IMR-90 (cell line): ENCODE measurements at regions not wholly inside any gene's neighbourhood (a gene's known extent, or its start where the extent isn't known, plus 50 kb on each side); places are given as distances from the start of the nearest gene placed in this dataset.

ENCODE experiments used
- ATAC-seq: fragments of 200-7000 bp; cut with Tn5 transposase; 2 replicates; pipeline ENCODE4 v1.9.1; 2020; ENCODE audit warnings: low read depth, mild to moderate bottlenecking, moderate library complexity
- BruUV-seq: library from RNA; stranded (reverse); fragments of 400-500 nt; replicated peaks from 2 replicates; lab custom pipeline; 2021; lab: Mats Ljungman, UMichigan
- CTCF ChIA-PET: fragments of 300-600 bp; formaldehyde crosslinking; extraction: SDS; loops from one replicate; lab custom pipeline; 2021; ENCODE audit warnings: antibody characterized with exemption; lab: Yijun Ruan, JAX
- POLR2A ChIA-PET: fragments of 300-600 bp; sonication (Branson Sonifier 250); formaldehyde crosslinking; loops from one replicate; lab custom pipeline; 2022; ENCODE audit warnings: antibody characterized with exemption; ENCODE audit not compliant: unreplicated experiment; lab: Charles Lee
- DNase-seq: peaks from one replicate; pipeline ENCODE4 v3.0.0; 2013
- H2AFZ ChIP-seq: replicated peaks from 2 replicates; pipeline ENCODE3; 2013; ENCODE audit warnings: low read length, mild to moderate bottlenecking; ENCODE audit not compliant: poor library complexity
- H2AK5ac ChIP-seq: 2 replicates; pipeline ENCODE4 v1.6.1; 2013; ENCODE audit warnings: low read depth, low read length, inconsistent platforms
- H2AK9ac ChIP-seq: replicated peaks from 2 replicates; pipeline ENCODE3; 2013; ENCODE audit warnings: mild to moderate bottlenecking, low read depth, low read length, moderate library complexity; ENCODE audit not compliant: poor library complexity
- H2BK120ac ChIP-seq: 2 replicates; pipeline ENCODE4 v1.6.1; 2013; ENCODE audit warnings: low read depth, low read length, inconsistent platforms
- H2BK15ac ChIP-seq: 3 replicates; pipeline ENCODE4 v1.6.1; 2013; ENCODE audit warnings: low read depth, low read length, inconsistent platforms
- H2BK20ac ChIP-seq: 2 replicates; pipeline ENCODE4 v1.6.1; 2013; ENCODE audit warnings: low read depth, mild to moderate bottlenecking, inconsistent platforms, low read length, moderate library complexity
- H2BK5ac ChIP-seq: 2 replicates; pipeline ENCODE4 v1.6.1; 2013; ENCODE audit warnings: mild to moderate bottlenecking, low read depth, low read length, inconsistent platforms; ENCODE audit not compliant: poor library complexity, severe bottlenecking
- H3K14ac ChIP-seq: replicated peaks from 2 replicates; pipeline ENCODE4 v1.6.1; 2013; ENCODE audit warnings: low read depth, low read length, inconsistent platforms
- H3K18ac ChIP-seq: 2 replicates; pipeline ENCODE4 v1.6.1; 2013; ENCODE audit warnings: low read depth, low read length, control low read depth
- H3K23ac ChIP-seq: 2 replicates; pipeline ENCODE4 v1.6.1; 2013; ENCODE audit warnings: low read depth, low read length, inconsistent platforms
- H3K27ac ChIP-seq: 2 replicates; pipeline ENCODE4 v1.5.1; 2013; ENCODE audit warnings: mild to moderate bottlenecking, control low read depth, low read length; ENCODE audit not compliant: insufficient read depth
- H3K27me3 ChIP-seq: 2 replicates; pipeline ENCODE4 v1.6.1; 2013; ENCODE audit warnings: low read length; ENCODE audit not compliant: control insufficient read depth, insufficient read depth
- H3K36me3 ChIP-seq: 2 replicates; pipeline ENCODE4 v1.6.1; 2013; ENCODE audit warnings: low read length, mixed read lengths; ENCODE audit not compliant: control insufficient read depth, insufficient read depth
- H3K4ac ChIP-seq: 2 replicates; pipeline ENCODE4 v1.6.1; 2013; ENCODE audit warnings: low read depth, low read length, inconsistent platforms
- H3K4me1 ChIP-seq: 2 replicates; pipeline ENCODE4 v1.6.1; 2013; ENCODE audit warnings: low read length, mixed read lengths; ENCODE audit not compliant: control insufficient read depth, insufficient read depth
- H3K4me2 ChIP-seq: 2 replicates; pipeline ENCODE4 v1.6.1; 2013; ENCODE audit warnings: low read depth, mild to moderate bottlenecking, control low read depth, low read length, moderate library complexity
- H3K4me3 ChIP-seq: 2 replicates; pipeline ENCODE4 v1.5.1; 2013; ENCODE audit warnings: low read depth, mild to moderate bottlenecking, control low read depth, low read length, moderate library complexity; ENCODE audit not compliant: insufficient read depth
- H3K56ac ChIP-seq: 2 replicates; pipeline ENCODE4 v1.6.1; 2013; ENCODE audit warnings: low read length, inconsistent platforms; ENCODE audit not compliant: insufficient read depth; ENCODE audit errors: extremely low read depth
- H3K79me1 ChIP-seq, 2 experiments: 2 replicates each; pipeline ENCODE4 v1.6.1; 2013; ENCODE audit warnings: low read length in 2 of 2, inconsistent platforms in 1 of 2, low read depth in 1 of 2
- H3K9ac ChIP-seq: 2 replicates; pipeline ENCODE4 v1.6.1; 2013; ENCODE audit warnings: low read depth, low read length, control low read depth
- H3K9me1 ChIP-seq: 2 replicates; pipeline ENCODE4 v1.6.1; 2013; ENCODE audit warnings: low read length, inconsistent platforms; ENCODE audit not compliant: insufficient read depth
- H3K9me3 ChIP-seq: 2 replicates; pipeline ENCODE4 v1.6.1; 2013; ENCODE audit warnings: low read length; ENCODE audit not compliant: control insufficient read depth, insufficient read depth
- H4K20me1 ChIP-seq: 2 replicates; pipeline ENCODE4 v1.6.1; 2013; ENCODE audit warnings: low read length, inconsistent platforms; ENCODE audit not compliant: insufficient read depth
- H4K5ac ChIP-seq: 2 replicates; pipeline ENCODE4 v1.6.1; 2013; ENCODE audit warnings: mild to moderate bottlenecking, low read depth, low read length, control low read depth
- H4K8ac ChIP-seq, 2 experiments: 2 replicates each; pipeline ENCODE4 v1.6.1; 2013; ENCODE audit warnings: low read depth in 2 of 2, low read length in 2 of 2, control low read depth in 1 of 2, inconsistent platforms in 1 of 2
- H4K91ac ChIP-seq: 2 replicates; pipeline ENCODE4 v1.6.1; 2013; ENCODE audit warnings: low read depth, low read length, inconsistent platforms; ENCODE audit not compliant: insufficient read depth
- CEBPB ChIP-seq: IDR thresholded peaks from 2 replicates; pipeline ENCODE4 v1.6.1; 2012; ENCODE audit warnings: low read depth, low read length, improper control_type of control experiment
- CTCF ChIP-seq: conservative IDR thresholded peaks from 2 replicates; pipeline ENCODE4 v1.5.1; 2012; ENCODE audit warnings: mild to moderate bottlenecking, low read depth, low read length, improper control_type of control experiment
- MAFK ChIP-seq: IDR thresholded peaks from 2 replicates; pipeline ENCODE4 v1.6.1; 2012; ENCODE audit warnings: low read depth, low read length, improper control_type of control experiment
- MXI1 ChIP-seq: IDR thresholded peaks from 2 replicates; pipeline ENCODE4 v1.6.1; 2012; ENCODE audit warnings: low read depth, mild to moderate bottlenecking, low read length, moderate library complexity, borderline replicate concordance
- NFE2L2 ChIP-seq: fragments of 150-350 bp; IDR thresholded peaks from 2 replicates; pipeline ENCODE4 v1.6.1; 2016; ENCODE audit warnings: low read depth, mild to moderate bottlenecking, low read length
- RFX5 ChIP-seq: IDR thresholded peaks from 2 replicates; pipeline ENCODE4 v1.8.0; 2012; ENCODE audit warnings: low read depth, mild to moderate bottlenecking, low read length, moderate library complexity
- WGBS, 2 experiments: methylation state at CpG; one replicate each; pipeline versions ENCODE4 v1.1.5 to v1.1.7; 2013; ENCODE audit warnings: missing lambda C conversion rate in 2 of 2; ENCODE audit not compliant: insufficient read length in 1 of 2; ENCODE audit errors: extremely low coverage in 2 of 2; 5-methylcytosine and 5-hydroxymethylcytosine counted together
- dilution Hi-C: fragments of 300-500 bp; cut with HindIII; formaldehyde crosslinking; loops from one replicate; pipeline ENCODE4 v1.14.3; 2018; ENCODE audit warnings: low sequenced_read_pairs; ENCODE audit not compliant: unreplicated experiment
- in situ Hi-C: fragments of 300-500 bp; cut with MboI; formaldehyde crosslinking; loops from 3 replicates; pipeline ENCODE4 v1.14.3; 2019; ENCODE audit warnings: low sequenced_read_pairs, inconsistent platforms, mixed read lengths
- intact Hi-C: fragments of 100-400 bp; cut with micrococcal nuclease; formaldehyde crosslinking; loops from 2 replicates; pipeline ENCODE4 v1.10.0; 2022

GRCh38 chr6:12596731-12597130 lies 119.8 kb upstream of the PHACTR1 start:
- no peak for DNase-seq
- in situ Hi-C loops (loop anchor here (5.0 to 10.0 kb wide), 2 partner anchors 299 to 942 kb away; no protein-coding TSS in a partner anchor), intact Hi-C loops (no loop called here), dilution Hi-C loops (no loop called here)
- Histone ChIP-seq H3K4ac (no peak overlapping the region), H2AFZ (no peak overlapping the region), H4K8ac (no peak overlapping the region), H2BK120ac (no peak overlapping the region), H3K18ac (peak overlapping the region; percentile 22; the same call in 1 of the 2 replicates), H3K14ac (no peak overlapping the region), H2BK5ac (no peak overlapping the region), H3K9me1 (no peaks in the 10 kb centered on the region), H3K9ac (no peak overlapping the region), H2AK5ac (no peak overlapping the region), H4K20me1 (no peaks in the 10 kb centered on the region), H3K27me3 (no peaks in the 10 kb centered on the region), H2BK20ac (no peak overlapping the region), H4K91ac (no peak overlapping the region), H3K9me3 (no peaks in the 10 kb centered on the region), H2AK9ac (no peak overlapping the region), H3K27ac (no peak overlapping the region), H4K5ac (no peak overlapping the region), H3K56ac (no peak overlapping the region), H3K79me1 (no peaks in the 10 kb centered on the region), H2BK15ac (no peak overlapping the region), H3K4me3 (no peak overlapping the region), H3K4me1 (peaks cover 5% of the 10 kb centered on the region), H3K36me3 (no peaks in the 10 kb centered on the region), H3K23ac (no peak overlapping the region), H3K4me2 (no peak overlapping the region)
- no CpG with 5 or more reads among the region's 2 CpGs for WGBS, 2 experiments
- no TSS peak for BruUV-seq
- ATAC-seq: no peak
- CTCF ChIA-PET: interaction anchor here (1.2 kb wide), 1 partner anchor 307 kb away, joined by 3 read pairs; the partner anchor contains the start of gene EDN1
- POLR2A ChIA-PET: no interaction called here
- TF ChIP-seq CTCF (no peak), RFX5 (no peak), NFE2L2 (no peak), MXI1 (no peak), MAFK (no peak), CEBPB (no peak)
